Aorta (tissue), 5 donors: ENCODE measurements at regions not wholly inside any gene's neighbourhood (a gene's known extent, or its start where the extent isn't known, plus 50 kb on each side); places are given as distances from the start of the nearest gene placed in this dataset.

Experiments
- ATAC-seq: fragments of 200-7000 bp; cut with Tn5 transposase; one replicate; pipeline ENCODE4 v1.9.1; 2022; ENCODE audit warnings: moderate library complexity; ENCODE audit not compliant: low FRiP score
- DNase-seq, 2 donors: peaks; one replicate each; pipeline ENCODE4 v3.0.0-alpha.2; 2020
- H3K27ac ChIP-seq, 2 donors: one replicate each; pipeline ENCODE4 v1.5.1; 2013; ENCODE audit warnings: low read length in 2 of 2, mild to moderate bottlenecking in 2 of 2, moderate library complexity in 2 of 2, control low read depth in 1 of 2, inconsistent platforms in 1 of 2, low read depth in 1 of 2
- H3K27me3 ChIP-seq, 2 donors: one replicate each; pipeline ENCODE4 v1.6.1; 2013; ENCODE audit warnings: control low read depth in 1 of 2, low read length in 1 of 2, mild to moderate bottlenecking in 1 of 2, moderate library complexity in 1 of 2; ENCODE audit not compliant: insufficient read depth in 2 of 2, control insufficient read depth in 1 of 2
- H3K36me3 ChIP-seq, 2 donors: one replicate each; pipeline ENCODE4 v1.6.1; 2013; ENCODE audit warnings: control low read depth in 1 of 2, low read length in 1 of 2, mild to moderate bottlenecking in 1 of 2; ENCODE audit not compliant: insufficient read depth in 2 of 2, control insufficient read depth in 1 of 2
- H3K4me1 ChIP-seq, 2 donors: one replicate each; pipeline ENCODE4 v1.6.1; 2013; ENCODE audit warnings: low read length in 2 of 2, control low read depth in 1 of 2, mild to moderate bottlenecking in 1 of 2, moderate library complexity in 1 of 2; ENCODE audit not compliant: insufficient read depth in 2 of 2, control insufficient read depth in 1 of 2
- H3K4me3 ChIP-seq, 2 donors: one replicate each; pipeline ENCODE4 v1.5.1; 2013; ENCODE audit warnings: low read length in 2 of 2, control low read depth in 1 of 2, mild to moderate bottlenecking in 1 of 2
- H3K9me3 ChIP-seq: one replicate; pipeline ENCODE4 v1.6.1; 2013; ENCODE audit warnings: mild to moderate bottlenecking, low read length; ENCODE audit not compliant: control insufficient read depth
- WGBS, 2 donors: extraction: QIAGEN DNeasy Blood & Tissue Kit; methylation state at CpG; one replicate each; pipeline ENCODE4 v1.1.7; 2013; 5-methylcytosine and 5-hydroxymethylcytosine counted together
- intact Hi-C, 2 donors: fragments of 100-400 bp; cut with DNase I; formaldehyde crosslinking; loops; one replicate each; pipeline versions ENCODE4 v1.14.2 to v1.15.0; 2022
- donor health status: healthy with polysubstance abuse.
- donor health status: Bipolar disorder and iron deficiency.
- donor health status: DM: no; HTN: no; CAD: no.
- donor health status: DM: no; HTN: no; CAD: no.
- donor health status: DM: yes; HTN: yes; CAD: no.

DNA sequence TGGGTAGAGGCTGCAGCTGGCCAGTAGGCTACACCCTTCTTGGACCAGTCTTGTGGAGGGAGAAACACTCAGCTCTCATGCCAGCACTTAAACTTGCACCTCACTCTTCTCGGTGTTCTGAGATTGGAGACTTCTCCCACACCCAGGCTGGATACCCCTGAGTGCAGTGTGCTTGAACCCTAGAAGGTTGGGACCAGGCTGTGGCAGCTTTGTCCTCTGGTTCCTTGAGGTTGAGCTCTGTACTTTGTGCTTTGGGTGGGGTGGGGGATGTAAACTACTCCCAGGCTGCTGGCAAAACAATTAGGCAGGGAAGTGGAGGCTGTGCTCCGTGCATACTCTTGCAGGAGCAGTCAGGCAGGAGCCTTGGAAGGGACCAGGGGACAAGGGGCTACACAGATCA, 143.6 kb upstream of the GNPDA2 start:
- Histone ChIP-seq H3K36me3 (no peaks in the 10 kb centered on the region), H3K4me3 (no peak overlapping the region), H3K4me1 (no peaks in the 10 kb centered on the region), H3K27ac (no peak overlapping the region), H3K27me3 (no peaks in the 10 kb centered on the region), H3K9me3 (no peaks in the 10 kb centered on the region)
- DNase-seq (no peak), ATAC-seq (peak; percentile 57)
- intact Hi-C loops = no loop called here
- WGBS, 2 donors = 94% methylated on average over 2 of the region's 2 CpGs

- DNase-seq = peak in 1 of 2 donors; percentile 27
- peak; percentile 36 for ATAC-seq
- Histone ChIP-seq H3K27ac (no peak overlapping the region), H3K4me1 (no peaks in the 10 kb centered on the region), H3K36me3 (no peaks in the 10 kb centered on the region), H3K9me3 (no peaks in the 10 kb centered on the region), H3K4me3 (no peak overlapping the region), H3K27me3 (no peaks in the 10 kb centered on the region)
- 94 to 97% methylated on average over 2 of the region's 2 CpGs for WGBS, 2 donors
- intact Hi-C loops = no loop called here
These were observed 143.0 kb upstream of the GNPDA2 start for GRCh38 chr4:44869222-44869882.

DNA sequence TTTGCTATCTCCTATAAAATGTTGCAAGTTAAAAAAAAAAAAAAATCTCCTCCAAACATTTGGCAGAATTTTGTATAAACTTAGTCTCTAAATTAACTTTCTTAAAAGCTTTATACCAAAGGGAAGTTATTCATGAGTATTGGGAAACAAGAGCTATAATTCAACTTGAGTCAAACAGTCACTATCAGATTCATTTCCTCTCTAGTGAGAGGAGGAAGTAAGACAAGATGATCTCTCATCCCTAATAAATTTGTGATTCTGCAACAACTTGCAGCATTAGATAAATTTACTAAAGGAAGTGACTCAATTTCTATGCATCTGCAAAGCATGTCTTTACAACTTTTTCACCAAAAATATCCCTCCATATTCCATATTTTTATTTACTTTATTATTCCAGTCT, 135.4 kb upstream of the GNPDA2 start:
- Histone ChIP-seq H3K36me3 (no peaks in the 10 kb centered on the region), H3K27me3 (no peaks in the 10 kb centered on the region), H3K4me3 (no peak overlapping the region), H3K27ac (no peak overlapping the region), H3K4me1 (no peaks in the 10 kb centered on the region), H3K9me3 (no peaks in the 10 kb centered on the region)
- DNase-seq = no peak
- intact Hi-C loops = no loop called here
- ATAC-seq = no peak

- Histone ChIP-seq H3K36me3 (no peaks in the 10 kb centered on the region), H3K9me3 (no peaks in the 10 kb centered on the region), H3K27ac (no peak overlapping the region), H3K4me3 (no peak overlapping the region), H3K4me1 (no peaks in the 10 kb centered on the region), H3K27me3 (no peaks in the 10 kb centered on the region)
- intact Hi-C loops = no loop called here
- DNase-seq = no peak
- no peak for ATAC-seq
- WGBS, 2 donors = 34 to 51% methylated on average over 2 of the region's 2 CpGs
These were observed 133.1 kb upstream of the GNPDA2 start for GRCh38 chr4:44859477-44859876.

- ATAC-seq (no peak), DNase-seq (no peak)
- intact Hi-C loops = no loop called here
- H3K27ac ChIP-seq = no peak overlapping the region
- no peak overlapping the region for H3K4me3 ChIP-seq
- H3K27me3 ChIP-seq = no peaks in the 10 kb centered on the region
- H3K4me1 ChIP-seq = no peaks in the 10 kb centered on the region
- H3K36me3 ChIP-seq = no peaks in the 10 kb centered on the region
- H3K9me3 ChIP-seq = no peaks in the 10 kb centered on the region
These were observed 122.1 kb upstream of the GNPDA2 start for GRCh38 chr4:44848466-44848865.

DNA sequence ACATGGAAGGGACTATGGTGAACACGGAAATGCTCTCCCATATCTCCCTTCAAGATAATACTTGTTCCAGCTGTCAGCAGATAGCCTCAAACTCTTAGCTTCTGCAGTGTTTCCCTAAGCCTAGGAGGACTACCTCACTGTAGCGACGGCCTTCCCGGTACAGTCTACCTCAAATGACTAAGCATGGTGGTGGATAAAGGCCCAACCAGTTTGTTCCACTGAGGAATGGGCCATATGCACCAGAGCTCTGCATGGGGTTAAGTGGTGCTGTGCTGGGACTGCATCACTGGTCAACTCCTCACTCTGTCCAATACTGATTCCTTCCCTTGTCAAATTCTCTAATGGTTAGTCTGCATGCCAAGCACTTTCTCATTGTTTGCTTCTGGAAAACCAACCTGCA, 119.6 kb upstream of the GNPDA2 start:
- DNase-seq (no peak), ATAC-seq (no peak)
- no peak overlapping the region for H3K27ac ChIP-seq
- no peaks in the 10 kb centered on the region for H3K9me3 ChIP-seq
- intact Hi-C loops = no loop called here
- no peaks in the 10 kb centered on the region for H3K27me3 ChIP-seq
- H3K4me1 ChIP-seq = no peaks in the 10 kb centered on the region
- 78 to 87% methylated on average over 4 of the region's 4 CpGs for WGBS, 2 donors
- no peak overlapping the region for H3K4me3 ChIP-seq
- no peaks in the 10 kb centered on the region for H3K36me3 ChIP-seq

DNA sequence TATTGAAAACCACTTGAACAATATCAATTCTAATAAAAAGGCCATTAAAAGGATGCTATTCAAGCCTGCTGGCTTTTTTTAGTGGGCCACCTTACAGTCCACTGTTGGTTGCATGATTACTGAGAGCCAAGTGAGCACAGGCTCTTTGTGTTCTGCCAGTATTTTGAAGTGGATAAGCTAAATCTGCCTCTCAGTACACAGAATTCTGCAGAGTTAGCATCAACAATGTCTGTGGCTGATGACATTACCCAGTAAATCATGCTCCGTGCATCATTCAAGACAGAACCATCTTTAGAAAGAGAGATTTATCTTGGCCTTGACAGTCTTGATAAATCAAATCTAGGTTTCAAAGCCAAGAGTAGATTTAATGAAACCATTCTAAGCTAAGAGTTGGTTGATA, 119.0 kb upstream of the GNPDA2 start:
- Histone ChIP-seq H3K27me3 (no peaks in the 10 kb centered on the region), H3K4me3 (no peak overlapping the region), H3K4me1 (no peaks in the 10 kb centered on the region), H3K36me3 (no peaks in the 10 kb centered on the region), H3K9me3 (no peaks in the 10 kb centered on the region), H3K27ac (no peak overlapping the region)
- no peak for ATAC-seq
- no peak for DNase-seq
- WGBS, 2 donors = 31 to 48% methylated on average over 1 of the region's 1 CpG
- intact Hi-C loops = no loop called here

- H3K36me3 ChIP-seq = no peaks in the 10 kb centered on the region
- H3K4me3 ChIP-seq = no peak overlapping the region
- intact Hi-C loops = no loop called here
- H3K4me1 ChIP-seq = no peaks in the 10 kb centered on the region
- no peak for DNase-seq
- H3K9me3 ChIP-seq = no peaks in the 10 kb centered on the region
- H3K27me3 ChIP-seq = no peaks in the 10 kb centered on the region
- no peak for ATAC-seq
- H3K27ac ChIP-seq = no peak overlapping the region
- WGBS, 2 donors = 37 to 39% methylated on average over 4 of the region's 4 CpGs
These were observed 116.2 kb upstream of the GNPDA2 start for GRCh38 chr4:44842531-44842930.

- Histone ChIP-seq H3K27me3 (no peaks in the 10 kb centered on the region), H3K9me3 (no peaks in the 10 kb centered on the region), H3K27ac (no peak overlapping the region), H3K4me1 (no peaks in the 10 kb centered on the region), H3K4me3 (no peak overlapping the region), H3K36me3 (no peaks in the 10 kb centered on the region)
- intact Hi-C loops = no loop called here
- 3 to 6% methylated on average over 2 of the region's 2 CpGs for WGBS, 2 donors
- no peak for ATAC-seq
- DNase-seq = no peak
These were observed 91.6 kb upstream of the GNPDA2 start for GRCh38 chr4:44817930-44818329.
